Upper lobe of right lung (tissue), 1 donor: ENCODE measurements at regions not wholly inside any gene's neighbourhood (a gene's known extent, or its start where the extent isn't known, plus 50 kb on each side); places are given as distances from the start of the nearest gene placed in this dataset.

Experiments used
- ATAC-seq: fragments of 200-7000 bp; cut with Tn5 transposase; one replicate; pipeline ENCODE4 v1.9.1; 2020; ENCODE audit warnings: mild to moderate bottlenecking, moderate library complexity
- DNase-seq: peaks from one replicate; pipeline ENCODE4 v3.0.0-alpha.2; 2020
- H3K27ac ChIP-seq: fragments of 200-600 bp; one replicate; pipeline ENCODE4 v1.8.0; 2022
- H3K27me3 ChIP-seq: fragments of 200-600 bp; one replicate; pipeline ENCODE4 v1.8.0; 2022; ENCODE audit warnings: mild to moderate bottlenecking
- H3K36me3 ChIP-seq: fragments of 200-600 bp; one replicate; pipeline ENCODE4 v1.8.0; 2022
- H3K4me1 ChIP-seq: fragments of 200-600 bp; one replicate; pipeline ENCODE4 v1.8.0; 2022
- H3K4me3 ChIP-seq: fragments of 200-600 bp; one replicate; pipeline ENCODE4 v1.8.0; 2022; ENCODE audit warnings: mild to moderate bottlenecking
- H3K9me3 ChIP-seq: fragments of 200-600 bp; one replicate; pipeline ENCODE4 v1.8.0; 2022
- intact Hi-C: fragments of 100-400 bp; cut with DNase I; formaldehyde crosslinking; loops from one replicate; pipeline ENCODE4 v1.11.0; 2022
- TF ChIP-seq, protein P1 (sequence below): fragments of 200-600 bp; IDR thresholded peaks from one replicate; pipeline ENCODE4 v1.8.0; 2022; ENCODE audit warnings: antibody characterized with exemption
- donor health status: DM: no; HTN: yes; CAD: no; lungs with severe emphysema.

DNA sequence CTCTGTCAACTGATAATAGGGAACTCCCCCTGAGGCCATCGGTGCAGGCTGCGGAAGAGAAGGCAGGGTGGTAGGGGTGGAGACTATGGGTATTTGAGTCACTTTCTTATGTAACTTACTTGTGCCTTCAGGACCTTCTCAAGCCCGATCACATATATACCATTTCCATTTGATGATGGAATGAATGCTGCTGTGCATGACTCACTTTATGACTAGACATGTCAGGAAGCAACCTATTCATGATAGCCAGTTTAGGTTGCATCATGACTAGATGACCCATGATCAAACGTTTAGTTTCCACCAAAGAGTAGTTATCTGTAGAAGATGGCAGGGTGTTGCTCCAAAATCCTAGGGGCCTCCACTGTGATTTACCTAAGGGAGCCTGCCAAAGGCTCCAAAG, 435.5 kb downstream of the DTHD1 start:
- H3K4me3 ChIP-seq = no peak overlapping the region
- intact Hi-C loops = no loop called here
- H3K36me3 ChIP-seq = no peaks in the 10 kb centered on the region
- TF ChIP-seq, protein P1, sequence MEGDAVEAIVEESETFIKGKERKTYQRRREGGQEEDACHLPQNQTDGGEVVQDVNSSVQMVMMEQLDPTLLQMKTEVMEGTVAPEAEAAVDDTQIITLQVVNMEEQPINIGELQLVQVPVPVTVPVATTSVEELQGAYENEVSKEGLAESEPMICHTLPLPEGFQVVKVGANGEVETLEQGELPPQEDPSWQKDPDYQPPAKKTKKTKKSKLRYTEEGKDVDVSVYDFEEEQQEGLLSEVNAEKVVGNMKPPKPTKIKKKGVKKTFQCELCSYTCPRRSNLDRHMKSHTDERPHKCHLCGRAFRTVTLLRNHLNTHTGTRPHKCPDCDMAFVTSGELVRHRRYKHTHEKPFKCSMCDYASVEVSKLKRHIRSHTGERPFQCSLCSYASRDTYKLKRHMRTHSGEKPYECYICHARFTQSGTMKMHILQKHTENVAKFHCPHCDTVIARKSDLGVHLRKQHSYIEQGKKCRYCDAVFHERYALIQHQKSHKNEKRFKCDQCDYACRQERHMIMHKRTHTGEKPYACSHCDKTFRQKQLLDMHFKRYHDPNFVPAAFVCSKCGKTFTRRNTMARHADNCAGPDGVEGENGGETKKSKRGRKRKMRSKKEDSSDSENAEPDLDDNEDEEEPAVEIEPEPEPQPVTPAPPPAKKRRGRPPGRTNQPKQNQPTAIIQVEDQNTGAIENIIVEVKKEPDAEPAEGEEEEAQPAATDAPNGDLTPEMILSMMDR = no peak
- no peaks in the 10 kb centered on the region for H3K4me1 ChIP-seq
- no peak overlapping the region for H3K27ac ChIP-seq
- H3K27me3 ChIP-seq = no peaks in the 10 kb centered on the region
- DNase-seq (no peak), ATAC-seq (no peak)
- H3K9me3 ChIP-seq = no peaks in the 10 kb centered on the region

DNA sequence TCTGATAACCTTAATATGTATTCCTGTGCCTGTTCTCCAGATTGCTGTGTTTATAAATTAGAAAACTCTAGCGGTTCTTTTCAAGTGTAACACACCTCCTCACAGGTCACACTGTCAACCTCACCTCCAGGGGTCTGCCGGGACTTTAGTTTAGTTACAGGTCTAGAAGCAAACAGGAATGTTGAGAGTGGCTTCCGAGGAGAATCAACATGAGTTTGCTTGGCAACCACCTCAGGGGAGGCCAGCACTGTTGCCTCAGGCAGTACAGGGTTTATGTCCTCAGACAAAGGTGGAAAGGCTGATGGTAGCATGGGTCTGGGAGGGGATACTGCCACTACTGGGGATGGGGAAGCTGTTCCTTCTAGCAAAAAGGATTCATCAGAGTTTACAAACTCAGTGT, 438.0 kb downstream of the DTHD1 start:
- H3K4me3 ChIP-seq = no peak overlapping the region
- ATAC-seq = no peak
- intact Hi-C loops = no loop called here

DNA sequence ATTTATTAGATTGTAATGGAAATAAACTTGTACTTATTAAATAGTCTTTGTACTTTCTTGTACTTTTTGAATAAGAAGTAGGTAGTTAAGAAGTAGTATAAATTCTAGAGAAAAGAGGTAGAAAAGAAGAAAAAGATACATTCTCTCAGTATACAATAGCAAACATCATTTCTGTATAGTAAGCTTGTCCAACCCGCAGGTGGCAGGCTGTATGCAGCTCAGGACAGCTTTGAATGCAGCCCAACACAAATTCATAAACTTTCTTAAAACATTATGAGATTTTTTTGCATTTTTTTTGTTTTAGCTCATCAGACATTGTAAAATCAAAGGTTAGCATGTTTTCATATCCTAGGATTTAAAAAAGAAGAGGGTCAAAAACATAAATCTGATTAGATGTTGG, 441.6 kb downstream of the DTHD1 start:
- TF ChIP-seq, protein P1 = no peak
- intact Hi-C loops = no loop called here
- Histone ChIP-seq H3K27me3 (no peaks in the 10 kb centered on the region), H3K27ac (no peak overlapping the region), H3K9me3 (no peaks in the 10 kb centered on the region), H3K36me3 (no peaks in the 10 kb centered on the region), H3K4me3 (no peak overlapping the region), H3K4me1 (no peaks in the 10 kb centered on the region)
- ATAC-seq (no peak), DNase-seq (no peak)

More for the DNA sequence above, 438.0 kb downstream of the DTHD1 start:
- no peak for DNase-seq
- Histone ChIP-seq H3K27ac (no peak overlapping the region), H3K36me3 (no peaks in the 10 kb centered on the region), H3K4me1 (no peaks in the 10 kb centered on the region), H3K9me3 (no peaks in the 10 kb centered on the region), H3K27me3 (no peaks in the 10 kb centered on the region)
- TF ChIP-seq, protein P1 = no peak

DNA sequence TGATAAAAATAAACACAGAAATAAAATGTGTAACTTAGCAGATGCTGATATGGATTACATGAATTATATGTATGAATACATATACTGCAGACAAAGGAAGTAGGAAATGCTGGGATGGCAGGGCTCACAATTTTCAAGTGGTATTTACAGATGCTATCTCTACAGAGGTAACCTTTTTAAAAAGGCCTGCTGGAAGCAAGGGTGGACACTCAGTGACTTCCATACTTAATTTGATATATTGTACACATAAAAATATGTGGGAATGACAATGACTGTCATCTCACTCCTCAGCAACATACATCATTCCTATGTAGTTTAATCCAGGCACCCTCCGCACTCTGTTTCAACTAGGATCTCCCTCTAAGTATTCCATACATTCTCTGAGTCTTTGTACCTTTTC, 452.9 kb downstream of the DTHD1 start:
- DNase-seq = no peak
- Histone ChIP-seq H3K27ac (no peak overlapping the region), H3K27me3 (no peaks in the 10 kb centered on the region), H3K9me3 (no peaks in the 10 kb centered on the region), H3K36me3 (no peaks in the 10 kb centered on the region), H3K4me3 (no peak overlapping the region), H3K4me1 (no peaks in the 10 kb centered on the region)
- ATAC-seq = no peak
- TF ChIP-seq, protein P1 = no peak
- intact Hi-C loops = no loop called here

DNA sequence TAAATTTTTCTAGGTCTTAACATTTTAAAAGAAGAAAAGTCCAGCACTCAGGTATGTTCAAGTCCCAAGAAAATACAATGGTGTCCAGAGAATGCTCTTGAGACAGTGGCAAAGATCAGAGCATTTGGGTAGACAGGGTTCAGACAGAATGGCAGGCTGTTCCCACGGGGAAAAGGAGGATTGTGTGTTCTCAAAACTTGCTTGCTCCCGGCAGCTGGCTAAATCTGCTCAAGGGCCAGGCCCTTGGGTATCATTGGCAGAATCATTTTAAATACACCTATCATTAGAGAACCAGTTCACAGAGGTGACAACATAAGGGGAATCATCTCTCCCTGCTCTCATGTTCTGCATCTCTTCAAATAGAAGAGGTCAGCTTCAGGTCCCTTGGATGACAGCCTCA, 456.3 kb downstream of the DTHD1 start:
- no peaks in the 10 kb centered on the region for H3K36me3 ChIP-seq
- H3K27ac ChIP-seq = no peak overlapping the region
- DNase-seq (no peak), ATAC-seq (no peak)
- no peaks in the 10 kb centered on the region for H3K27me3 ChIP-seq
- no peaks in the 10 kb centered on the region for H3K4me1 ChIP-seq
- intact Hi-C loops = no loop called here
- TF ChIP-seq, protein P1 = no peak
- no peak overlapping the region for H3K4me3 ChIP-seq
- H3K9me3 ChIP-seq = no peaks in the 10 kb centered on the region

DNA sequence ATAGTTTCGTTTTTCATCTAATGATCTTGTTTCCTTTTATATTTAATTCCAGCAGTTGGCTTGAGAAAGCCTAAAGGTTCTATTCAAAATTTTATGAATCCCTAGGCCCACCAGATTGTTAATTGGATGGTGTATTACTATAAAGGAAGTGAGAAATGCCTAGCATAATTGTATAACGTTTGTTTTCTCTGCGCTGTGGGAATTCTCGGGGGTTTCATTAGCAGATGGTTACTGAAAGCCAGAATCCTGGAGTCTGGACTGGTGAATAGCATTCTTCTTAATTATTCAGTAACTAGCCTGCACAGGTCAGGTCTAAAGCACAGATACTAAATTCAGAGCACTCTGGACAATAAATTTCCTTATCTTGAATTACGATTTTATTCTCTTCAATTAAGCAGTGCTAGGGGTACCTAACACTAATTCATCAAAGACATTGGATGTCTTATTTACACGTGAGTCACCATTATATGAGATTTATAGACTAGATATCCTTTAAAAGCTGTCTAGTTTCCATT, 459.4 kb downstream of the DTHD1 start:
- Histone ChIP-seq H3K27me3 (no peaks in the 10 kb centered on the region), H3K4me3 (no peak overlapping the region), H3K4me1 (no peaks in the 10 kb centered on the region), H3K27ac (no peak overlapping the region), H3K9me3 (no peaks in the 10 kb centered on the region), H3K36me3 (no peaks in the 10 kb centered on the region)
- TF ChIP-seq, protein P1 = no peak
- DNase-seq (no peak), ATAC-seq (no peak)
- intact Hi-C loops = no loop called here
